ENCODE measurements at regions not wholly inside any gene's neighbourhood (a gene's known extent, or its start where the extent isn't known, plus 50 kb on each side); places are given as distances from the start of the nearest gene placed in this dataset.
A peak's percentile ranks its signal among the peaks of the same experiment; 100 is the strongest.

GRCh38 chr12:4108803-4109345, 164.7 kb upstream of the CCND2 start:
- no peak for DNase-seq (ENCODE audit: extremely low read depth in 1 of 2, low read depth in 1 of 2)

- no peak for DNase-seq (ENCODE audit: extremely low read depth in 1 of 2, low read depth in 1 of 2)
These were observed 165.5 kb upstream of the CCND2 start for GRCh38 chr12:4107911-4108697.

- peak; percentile 35 to 53 for DNase-seq (ENCODE audit: extremely low read depth in 1 of 2, low read depth in 1 of 2)
These were observed 166.1 kb upstream of the CCND2 start for GRCh38 chr12:4107436-4107878.

GRCh38 chr12:4106621-4107020, 166.9 kb upstream of the CCND2 start:
- no peak for DNase-seq (ENCODE audit: extremely low read depth in 1 of 2, low read depth in 1 of 2)

- DNase-seq (ENCODE audit: extremely low read depth in 1 of 2, low read depth in 1 of 2): no peak
These were observed 168.8 kb upstream of the CCND2 start for GRCh38 chr12:4104722-4105244.

GRCh38 chr12:4099276-4099675, 174.3 kb upstream of the CCND2 start:
- no peak for DNase-seq (ENCODE audit: extremely low read depth in 1 of 2, low read depth in 1 of 2)

- no peak for DNase-seq (ENCODE audit: extremely low read depth in 1 of 2, low read depth in 1 of 2)
These were observed 182.4 kb upstream of the CCND2 start for GRCh38 chr12:4091016-4091743.

GRCh38 chr12:4089956-4090355, 183.6 kb upstream of the CCND2 start:
- DNase-seq (ENCODE audit: extremely low read depth in 1 of 2, low read depth in 1 of 2): no peak

- no peak for DNase-seq (ENCODE audit: extremely low read depth in 1 of 2, low read depth in 1 of 2)
These were observed 184.4 kb upstream of the CCND2 start for GRCh38 chr12:4089121-4089606.

- DNase-seq (ENCODE audit: extremely low read depth in 1 of 2, low read depth in 1 of 2): no peak
These were observed 185.1 kb upstream of the CCND2 start for GRCh38 chr12:4088451-4088850.

- no peak for DNase-seq (ENCODE audit: extremely low read depth in 1 of 2, low read depth in 1 of 2)
These were observed 187.1 kb upstream of the CCND2 start for GRCh38 chr12:4086481-4086880.

- no peak for DNase-seq (ENCODE audit: extremely low read depth in 1 of 2, low read depth in 1 of 2)
These were observed 189.0 kb upstream of the CCND2 start for GRCh38 chr12:4084573-4084972.

- DNase-seq (ENCODE audit: extremely low read depth in 1 of 2, low read depth in 1 of 2): no peak
These were observed 190.7 kb upstream of the CCND2 start for GRCh38 chr12:4082809-4083403.

GRCh38 chr12:4080213-4080612, 193.3 kb upstream of the CCND2 start:
- DNase-seq (ENCODE audit: extremely low read depth in 1 of 2, low read depth in 1 of 2): no peak

GRCh38 chr12:4074129-4074528, 199.4 kb upstream of the CCND2 start:
- no peak for DNase-seq (ENCODE audit: extremely low read depth in 1 of 2, low read depth in 1 of 2)

- no peak for DNase-seq (ENCODE audit: extremely low read depth in 1 of 2, low read depth in 1 of 2)
These were observed 196.4 kb upstream of the PARP11 start for GRCh38 chr12:4069670-4070010.

- DNase-seq (ENCODE audit: extremely low read depth in 1 of 2, low read depth in 1 of 2): no peak
These were observed 195.9 kb upstream of the PARP11 start for GRCh38 chr12:4068981-4069669.

GRCh38 chr12:4064008-4064407, 190.8 kb upstream of the PARP11 start:
- no peak for DNase-seq (ENCODE audit: extremely low read depth in 1 of 2, low read depth in 1 of 2)

- DNase-seq (ENCODE audit: extremely low read depth in 1 of 2, low read depth in 1 of 2): no peak
These were observed 186.8 kb upstream of the PARP11 start for GRCh38 chr12:4059898-4060568.

Measured in stimulated activated CD8-positive, alpha-beta memory T cell treated with anti-CD3 and anti-CD28 coated beads, Interleukin-7, amount 100 ng/mL, for 48 hours (primary cell).